ENCODE measurements at regions not wholly inside any gene's neighbourhood (a gene's known extent, or its start where the extent isn't known, plus 50 kb on each side); places are given as distances from the start of the nearest gene placed in this dataset.

DNA sequence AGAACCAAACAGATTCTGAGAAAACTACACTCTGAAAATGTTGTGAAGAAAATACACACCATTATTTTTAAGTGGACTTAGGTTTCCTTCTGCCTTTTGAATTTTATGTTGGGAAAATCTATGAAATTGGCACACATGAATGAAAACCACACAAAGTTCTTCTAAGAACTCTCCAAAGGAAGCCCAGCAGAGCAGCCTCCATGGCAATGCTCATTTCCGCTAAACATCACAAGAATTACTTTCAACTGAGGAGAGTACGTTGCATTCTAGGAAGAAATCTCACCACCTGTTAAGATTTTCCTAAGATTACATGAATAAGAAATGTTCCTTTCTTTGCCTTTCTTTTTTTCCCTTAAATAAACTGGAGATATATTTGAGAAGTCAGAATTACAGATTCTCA, 154.2 kb downstream of the BARHL2 start:
- in situ Hi-C loops (cut with HindIII; ENCODE audit: low pct_unique_long_range_greater_than_20kb, low sequenced_read_pairs), result no loop called here
- DNase-seq (ENCODE audit: low read depth), result no peak

- in situ Hi-C loops (cut with HindIII; ENCODE audit: low pct_unique_long_range_greater_than_20kb, low sequenced_read_pairs), result no loop called here
- no peak for DNase-seq (ENCODE audit: low read depth)
These were observed 155.2 kb downstream of the BARHL2 start for GRCh38 chr1:90561911-90562310.

- no peak for DNase-seq (ENCODE audit: low read depth)
- in situ Hi-C loops (cut with HindIII; ENCODE audit: low pct_unique_long_range_greater_than_20kb, low sequenced_read_pairs), result no loop called here
These were observed 155.9 kb downstream of the BARHL2 start for GRCh38 chr1:90561103-90561783.

- in situ Hi-C loops (cut with HindIII; ENCODE audit: low pct_unique_long_range_greater_than_20kb, low sequenced_read_pairs), result no loop called here
- DNase-seq (ENCODE audit: low read depth), result no peak
These were observed 158.2 kb downstream of the BARHL2 start for GRCh38 chr1:90558754-90559378.

GRCh38 chr1:90558126-90558525, 159.0 kb downstream of the BARHL2 start:
- in situ Hi-C loops (cut with HindIII; ENCODE audit: low pct_unique_long_range_greater_than_20kb, low sequenced_read_pairs), result no loop called here
- DNase-seq (ENCODE audit: low read depth), result no peak

- in situ Hi-C loops (cut with HindIII; ENCODE audit: low pct_unique_long_range_greater_than_20kb, low sequenced_read_pairs), result no loop called here
- DNase-seq (ENCODE audit: low read depth), result no peak
These were observed 159.4 kb downstream of the BARHL2 start for GRCh38 chr1:90557706-90558105.

- DNase-seq (ENCODE audit: low read depth), result no peak
- in situ Hi-C loops (cut with HindIII; ENCODE audit: low pct_unique_long_range_greater_than_20kb, low sequenced_read_pairs), result no loop called here
These were observed 166.3 kb downstream of the BARHL2 start for GRCh38 chr1:90550626-90551406.

GRCh38 chr1:90544356-90544755, 172.7 kb downstream of the BARHL2 start:
- DNase-seq (ENCODE audit: low read depth), result no peak
- in situ Hi-C loops (cut with HindIII; ENCODE audit: low pct_unique_long_range_greater_than_20kb, low sequenced_read_pairs), result no loop called here

DNA sequence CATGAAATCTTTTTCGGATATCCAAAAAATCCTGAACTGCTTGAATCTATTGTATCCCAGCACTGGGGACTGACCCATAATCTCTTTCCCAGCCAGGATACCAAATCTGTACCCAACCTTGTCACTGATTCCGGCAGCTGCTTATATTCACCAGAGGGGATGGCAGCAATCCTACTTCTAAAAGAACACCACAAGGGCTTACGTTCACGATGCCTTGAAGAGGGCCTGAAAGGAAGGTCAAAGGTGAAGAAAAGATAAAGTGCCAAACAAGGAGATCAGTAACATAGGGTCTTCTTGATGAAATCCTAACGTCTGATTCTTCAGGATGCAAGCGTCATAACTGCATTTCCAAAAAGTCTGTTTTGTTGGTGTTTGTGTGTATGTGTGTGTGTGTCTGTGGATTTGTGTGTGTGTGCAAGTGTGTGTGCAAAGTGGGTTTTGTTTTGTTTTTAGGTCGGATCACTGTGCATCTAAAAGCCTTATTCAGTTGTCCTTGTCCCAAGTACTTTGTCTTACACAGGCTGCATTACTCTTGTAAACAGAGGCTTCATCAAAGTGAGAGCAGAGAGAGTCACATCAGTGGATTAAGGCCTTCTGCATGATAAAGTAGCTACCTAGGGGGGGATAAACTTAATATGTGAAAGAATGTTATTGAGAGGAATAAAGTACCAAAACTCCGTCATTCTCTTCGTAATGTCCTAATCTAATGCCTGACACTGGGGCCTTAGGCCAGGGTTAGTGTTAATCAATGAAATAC, 179.3 kb downstream of the BARHL2 start:
- no peak for DNase-seq (ENCODE audit: low read depth)
- in situ Hi-C loops (cut with HindIII; ENCODE audit: low pct_unique_long_range_greater_than_20kb, low sequenced_read_pairs), result no loop called here

DNA sequence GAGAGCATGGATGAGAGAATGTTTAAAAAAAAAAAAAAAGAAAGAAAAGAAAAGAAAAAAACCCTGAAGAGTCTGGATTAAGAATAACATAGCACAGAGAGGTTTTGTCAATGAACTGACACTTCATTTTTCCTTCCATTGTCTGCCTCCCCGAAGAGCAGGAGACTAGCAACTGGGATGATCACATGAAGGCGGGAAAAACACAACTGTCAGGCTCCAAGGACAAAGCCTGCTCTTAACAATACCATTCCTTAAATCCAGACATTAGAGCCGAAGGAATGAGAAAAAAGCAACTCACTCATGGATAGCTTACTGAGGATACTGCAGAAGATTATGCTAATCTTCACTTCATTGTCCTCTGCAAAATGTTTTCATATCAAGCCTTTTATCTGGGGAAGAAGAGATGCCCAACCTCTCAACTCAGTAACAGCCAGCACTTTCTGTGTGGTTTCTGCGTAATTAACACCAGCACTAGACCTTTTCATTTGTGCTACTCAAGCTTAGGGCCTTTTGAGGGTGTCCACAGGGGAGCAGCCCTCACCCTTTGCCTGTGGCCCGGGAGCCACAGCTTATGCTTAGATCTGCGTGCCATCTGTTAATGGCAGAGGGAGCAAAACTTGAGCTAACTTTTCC, 182.3 kb downstream of the BARHL2 start:
- in situ Hi-C loops (cut with HindIII; ENCODE audit: low pct_unique_long_range_greater_than_20kb, low sequenced_read_pairs), result no loop called here
- DNase-seq (ENCODE audit: low read depth), result no peak

DNA sequence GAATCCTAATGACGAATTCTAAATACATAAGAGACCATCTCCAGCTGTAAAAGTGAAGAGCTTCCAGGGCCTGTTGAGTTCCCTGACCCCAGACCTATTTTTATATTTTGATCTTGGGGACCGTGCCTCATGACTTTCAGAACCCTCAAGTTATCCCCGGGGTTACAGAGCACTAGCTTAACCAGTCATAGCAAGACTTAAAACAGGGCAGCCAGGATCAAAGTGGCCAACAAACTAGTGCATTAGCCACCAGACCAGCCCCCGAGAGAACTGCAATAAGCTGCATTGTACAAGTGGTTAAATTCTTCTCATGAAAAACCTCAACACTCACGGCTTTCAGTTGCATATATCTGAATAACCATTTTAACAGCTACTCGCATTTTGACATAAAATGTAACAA, 183.0 kb downstream of the BARHL2 start:
- in situ Hi-C loops (cut with HindIII; ENCODE audit: low pct_unique_long_range_greater_than_20kb, low sequenced_read_pairs), result no loop called here
- no peak for DNase-seq (ENCODE audit: low read depth)

DNA sequence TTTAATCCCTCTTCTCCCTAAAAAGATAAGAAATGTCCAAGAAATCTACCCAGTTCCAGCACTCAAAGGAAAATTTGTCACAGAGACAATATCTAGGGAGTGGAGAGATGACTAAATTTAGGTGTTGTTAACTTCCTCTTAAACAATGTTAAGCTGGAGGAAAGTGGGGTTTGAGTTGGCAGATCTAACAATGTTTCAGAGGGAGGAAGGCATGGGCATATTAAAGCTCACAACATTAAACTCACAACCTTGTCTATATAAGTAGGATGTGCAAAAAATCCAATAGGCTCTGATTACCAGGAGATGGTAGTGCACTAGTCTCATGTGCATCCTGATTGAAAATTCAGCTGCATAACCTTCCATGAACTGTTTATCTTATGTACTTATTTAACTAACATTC, 190.1 kb downstream of the BARHL2 start:
- in situ Hi-C loops (cut with HindIII; ENCODE audit: low pct_unique_long_range_greater_than_20kb, low sequenced_read_pairs), result no loop called here
- DNase-seq (ENCODE audit: low read depth), result no peak

- no peak for DNase-seq (ENCODE audit: low read depth)
- in situ Hi-C loops (cut with HindIII; ENCODE audit: low pct_unique_long_range_greater_than_20kb, low sequenced_read_pairs), result no loop called here
These were observed 194.7 kb downstream of the BARHL2 start for GRCh38 chr1:90522432-90522831.

DNA sequence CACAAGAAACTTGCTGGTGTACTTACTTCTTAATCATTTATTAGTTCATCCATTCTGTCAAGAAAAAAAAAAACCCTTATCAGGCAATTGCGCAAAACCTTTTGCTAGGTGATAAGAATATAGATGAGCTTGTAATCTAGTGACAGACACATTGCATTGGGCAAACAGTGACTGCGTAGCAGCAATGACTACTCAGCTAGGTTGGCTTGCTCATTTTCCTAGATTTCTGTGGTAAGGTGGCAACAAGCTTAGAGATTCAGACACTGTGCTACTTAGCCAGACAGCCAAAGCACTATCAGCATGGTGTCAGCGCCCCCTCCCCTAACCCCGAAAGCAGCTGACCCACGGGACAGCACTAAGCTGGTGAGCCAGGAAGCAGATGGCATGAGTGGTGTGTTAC, 203.1 kb downstream of the BARHL2 start:
- in situ Hi-C loops (cut with HindIII; ENCODE audit: low pct_unique_long_range_greater_than_20kb, low sequenced_read_pairs), result no loop called here
- no peak for DNase-seq (ENCODE audit: low read depth)

DNA sequence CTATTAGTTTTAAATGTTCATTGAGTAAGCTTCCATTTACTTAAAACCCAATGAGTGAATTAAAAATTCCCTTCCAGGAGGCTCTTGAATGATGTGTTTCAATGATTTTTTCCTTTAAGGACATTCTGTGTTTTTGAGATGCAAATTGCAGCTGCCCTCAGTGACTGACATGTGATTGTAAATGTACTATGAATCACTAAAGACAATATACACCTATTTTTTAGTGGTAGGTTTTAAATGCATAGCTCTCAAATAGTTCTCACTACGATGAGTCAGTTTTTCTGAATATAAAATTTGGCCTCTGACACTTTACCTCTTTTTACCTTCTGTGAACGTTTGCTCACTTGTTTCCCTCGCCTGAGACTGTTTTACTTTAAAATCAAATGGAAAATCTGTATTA, 204.7 kb downstream of the BARHL2 start:
- no peak for DNase-seq (ENCODE audit: low read depth)

DNA sequence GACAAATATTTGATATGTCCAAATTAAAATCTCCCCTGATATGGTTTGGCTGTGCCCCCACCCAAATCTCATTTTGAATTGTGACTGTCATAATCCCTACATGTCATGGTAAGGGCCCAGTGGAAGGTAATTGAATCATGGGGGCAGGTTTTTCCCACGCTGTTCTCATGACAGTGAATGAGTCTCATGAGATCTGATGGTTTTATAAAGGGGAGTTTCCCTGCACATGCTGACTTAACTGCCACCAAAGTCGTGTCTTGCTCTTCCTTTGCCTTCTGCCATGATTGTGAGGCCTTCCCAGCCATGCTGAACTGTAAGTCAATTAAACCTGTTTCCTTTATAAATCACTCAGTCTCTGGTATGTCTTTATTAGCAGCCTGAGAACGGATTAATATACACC, 207.0 kb downstream of the BARHL2 start:
- DNase-seq (ENCODE audit: low read depth), result no peak
- in situ Hi-C loops (cut with HindIII; ENCODE audit: low pct_unique_long_range_greater_than_20kb, low sequenced_read_pairs), result no loop called here

More for the DNA sequence above, 204.7 kb downstream of the BARHL2 start:
- in situ Hi-C loops (cut with HindIII; ENCODE audit: low pct_unique_long_range_greater_than_20kb, low sequenced_read_pairs), result no loop called here

DNA sequence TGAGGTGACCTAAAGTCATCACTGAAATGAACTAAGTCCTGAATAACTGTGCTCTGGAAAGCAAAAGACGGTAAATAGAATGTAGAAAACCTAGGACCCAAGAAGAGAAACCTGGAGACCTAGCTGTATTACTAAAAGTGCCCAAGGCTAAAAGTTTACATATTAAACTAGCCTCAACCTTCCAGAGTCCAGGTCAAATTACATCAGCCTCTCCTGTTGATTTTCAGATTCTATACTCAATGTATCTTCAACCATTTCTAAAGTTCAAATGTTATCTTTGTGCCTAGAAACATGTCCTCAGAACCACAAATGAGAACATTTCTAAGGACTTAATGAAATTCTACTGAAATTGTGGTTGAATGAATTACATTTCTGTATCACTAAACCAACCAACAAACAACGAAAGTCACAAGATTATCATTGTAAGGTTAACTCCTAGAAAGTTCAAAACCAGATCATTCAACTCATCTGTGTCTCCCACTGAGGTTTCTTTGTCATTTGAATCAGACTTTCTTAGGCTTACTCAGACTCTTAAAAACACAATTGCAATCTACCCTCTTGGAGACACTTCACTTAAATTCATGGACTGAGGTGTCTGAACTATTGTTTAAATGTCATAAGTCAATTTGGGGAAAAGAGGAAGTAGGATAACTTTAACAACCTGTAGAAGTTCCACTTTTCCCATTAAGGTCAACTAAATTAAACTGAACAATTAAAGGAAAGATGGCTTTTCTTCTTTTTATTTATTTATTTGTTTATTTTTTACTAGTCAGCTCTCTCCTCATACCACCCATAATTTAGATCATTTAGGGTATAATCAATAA, 207.7 kb downstream of the BARHL2 start:
- in situ Hi-C loops (cut with HindIII; ENCODE audit: low pct_unique_long_range_greater_than_20kb, low sequenced_read_pairs), result no loop called here
- DNase-seq (ENCODE audit: low read depth), result no peak

Data from Caki2 (cell line).